Prostate gland (tissue), 2 donors: ENCODE measurements at regions not wholly inside any gene's neighbourhood (a gene's known extent, or its start where the extent isn't known, plus 50 kb on each side); places are given as distances from the start of the nearest gene placed in this dataset.
"Not testable (repeated sequence)": the region's sequence is repeated elsewhere in the genome, so short reads cannot be mapped to it uniquely, and the experiment has no call there.

Experiments used
- DNase-seq: peaks from one replicate; pipeline ENCODE4 v3.0.0-alpha.2; 2019; ENCODE audit warnings: low spot score
- H3K27ac ChIP-seq, 2 donors: fragments of 200-600 bp; sonication (generic); 2 replicates each; pipeline ENCODE4 v1.5.1; 2017 to 2019
- H3K27me3 ChIP-seq: fragments of 200-600 bp; sonication (generic); replicated peaks from 2 replicates; pipeline ENCODE4 v1.5.1; 2019; ENCODE audit not compliant: insufficient read depth
- H3K36me3 ChIP-seq, 2 donors: fragments of 200-600 bp; sonication (generic); 1 replicate in 1 of 2; 2 replicates in 1 of 2; pipeline versions ENCODE4 v1.5.1 to v1.8.1; 2017 to 2019
- H3K4me1 ChIP-seq: fragments of 200-600 bp; sonication (generic); replicated peaks from 2 replicates; pipeline ENCODE4 v1.5.1; 2019
- H3K4me3 ChIP-seq, 2 donors: fragments of 200-600 bp; sonication (generic); 2 replicates each; pipeline ENCODE4 v1.5.1; 2017 to 2019
- H3K9me3 ChIP-seq: fragments of 200-600 bp; sonication (generic); 2 replicates; pipeline ENCODE4 v1.5.1; 2017
- CTCF ChIP-seq, 4 experiments: fragments of 200-600 bp in 2 of 4; fragments of 450-650 bp in 2 of 4; sonication (generic) in 2 of 4; IDR thresholded peaks; 1 replicate in 3 of 4; 2 replicates in 1 of 4; pipeline ENCODE4 v1.5.1; 2016 to 2019; ENCODE audit warnings: antibody characterized with exemption in 4 of 4, mild to moderate bottlenecking in 2 of 4, moderate library complexity in 2 of 4
- POLR2A ChIP-seq: fragments of 450-650 bp; IDR thresholded peaks from one replicate; pipeline ENCODE4 v1.6.1; 2016; ENCODE audit warnings: antibody characterized with exemption, mild to moderate bottlenecking
- POLR2AphosphoS5 ChIP-seq: sonication (generic); formaldehyde crosslinking; IDR thresholded peaks from one replicate; pipeline ENCODE4 v1.6.1; 2017; ENCODE audit warnings: antibody characterized with exemption
- WGBS: methylation state at CpG from one replicate; pipeline ENCODE4 v1.1.5; 2018; 5-methylcytosine and 5-hydroxymethylcytosine counted together
- intact Hi-C: fragments of 100-400 bp; cut with DNase I; formaldehyde crosslinking; loops from one replicate; pipeline ENCODE4 v1.14.2; 2022

- no peak overlapping the region for H3K27ac ChIP-seq
- no peaks in the 10 kb centered on the region for H3K9me3 ChIP-seq
- no peaks in the 10 kb centered on the region for H3K27me3 ChIP-seq
- DNase-seq: peak; percentile 54
- 32% methylated on average over 47 of the region's 47 CpGs for WGBS
- intact Hi-C loops: no loop called here
- TF ChIP-seq POLR2AphosphoS5 (peak; percentile 72), CTCF (IDR thresholded peaks at IDR 0.05) (no peak)
- no peaks in the 10 kb centered on the region for H3K36me3 ChIP-seq
- H3K4me3 ChIP-seq: peak overlapping the region; percentile 22
- H3K4me1 ChIP-seq: no peaks in the 10 kb centered on the region
Observed at GRCh38 chr15:24772686-24773373, 97.3 kb downstream of the NPAP1 start.

DNA sequence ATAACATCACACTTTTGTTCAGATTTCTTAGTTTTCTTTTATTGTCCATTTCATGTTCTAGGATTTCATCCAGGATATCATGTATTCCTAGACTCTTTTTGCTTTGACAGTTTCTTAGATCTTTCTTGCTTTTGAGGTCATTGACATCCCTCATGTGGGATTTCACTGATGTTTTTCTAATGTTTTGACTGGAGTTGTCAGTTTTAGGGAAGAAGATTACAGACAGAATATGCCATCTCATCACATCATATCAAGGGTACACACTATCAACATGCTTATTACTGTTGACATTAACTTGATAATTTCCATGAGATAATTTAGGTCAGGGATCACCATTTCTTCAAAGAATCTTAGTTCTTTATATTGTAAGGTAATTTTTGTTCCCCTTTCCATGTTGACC, 101.7 kb downstream of the NPAP1 start:
- no peaks in the 10 kb centered on the region for H3K9me3 ChIP-seq
- H3K36me3 ChIP-seq: no peaks in the 10 kb centered on the region
- H3K27ac ChIP-seq: no peak overlapping the region
- no peak overlapping the region for H3K4me3 ChIP-seq
- DNase-seq: no peak
- no peaks in the 10 kb centered on the region for H3K4me1 ChIP-seq
- no peak for TF ChIP-seq CTCF (IDR thresholded peaks at IDR 0.05)
- TF ChIP-seq POLR2AphosphoS5: no peak
- TF ChIP-seq POLR2A: no peak
- no peaks in the 10 kb centered on the region for H3K27me3 ChIP-seq
- intact Hi-C loops: no loop called here

GRCh38 chr15:24784506-24784905, 108.9 kb downstream of the NPAP1 start:
- Histone ChIP-seq H3K4me3 (no peak overlapping the region), H3K36me3 (no peaks in the 10 kb centered on the region), H3K9me3 (no peaks in the 10 kb centered on the region), H3K27me3 (no peaks in the 10 kb centered on the region), H3K4me1 (no peaks in the 10 kb centered on the region), H3K27ac (no peak overlapping the region)
- TF ChIP-seq POLR2AphosphoS5: no peak
- intact Hi-C loops: no loop called here
- no peak for DNase-seq
- 55% methylated on average over 4 of the region's 4 CpGs for WGBS

DNA sequence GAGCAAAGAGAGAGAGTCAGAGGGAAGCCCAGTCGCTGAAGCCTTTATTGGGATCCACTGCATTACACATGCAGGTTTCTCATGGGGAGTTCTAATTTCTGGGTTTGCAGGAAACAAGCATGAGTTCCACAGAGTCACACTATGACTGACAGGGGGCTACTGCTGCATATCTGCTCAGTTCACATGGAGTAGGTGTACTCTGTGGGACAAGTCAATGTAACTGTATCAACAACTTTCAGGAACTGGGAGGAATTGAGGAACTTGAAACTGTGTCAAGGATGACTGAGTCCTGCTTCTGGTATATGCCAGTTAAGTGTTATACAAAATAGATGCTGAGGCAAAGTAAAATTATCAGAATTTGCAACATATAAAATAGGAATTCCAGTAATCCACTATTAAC, 110.8 kb downstream of the NPAP1 start:
- intact Hi-C loops: no loop called here
- Histone ChIP-seq H3K9me3 (no peaks in the 10 kb centered on the region), H3K4me3 (no peak overlapping the region), H3K27ac (no peak overlapping the region), H3K4me1 (no peaks in the 10 kb centered on the region), H3K36me3 (no peaks in the 10 kb centered on the region), H3K27me3 (no peaks in the 10 kb centered on the region)
- no peak for DNase-seq
- WGBS: 54% methylated on average over 1 of the region's 1 CpG
- TF ChIP-seq POLR2A (no peak), CTCF (IDR thresholded peaks at IDR 0.05) (no peak), POLR2AphosphoS5 (no peak)

DNA sequence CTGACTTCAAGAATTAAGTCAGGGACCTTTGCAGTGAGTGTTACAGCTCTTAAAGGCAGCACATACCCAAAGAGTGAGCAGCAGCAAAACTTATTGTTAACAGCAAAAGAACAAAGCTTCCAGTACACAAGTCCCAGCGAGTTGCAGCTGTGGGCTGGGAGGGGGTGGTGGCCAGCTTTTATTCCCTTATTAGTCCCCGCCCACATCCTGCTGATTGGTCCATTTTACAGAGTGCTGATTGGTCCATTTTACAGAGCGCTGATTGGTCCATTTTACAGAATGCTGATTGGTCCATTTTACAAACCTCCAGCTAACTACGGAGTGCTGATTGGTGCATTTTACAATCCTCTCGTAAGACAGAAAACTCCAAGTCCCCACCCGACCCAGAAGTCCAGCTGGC, 127.0 kb downstream of the NPAP1 start:
- intact Hi-C loops, H3K27ac ChIP-seq, H3K27me3 ChIP-seq, H3K9me3 ChIP-seq, H3K4me1 ChIP-seq, H3K4me3 ChIP-seq, H3K36me3 ChIP-seq, DNase-seq: not testable (repeated sequence)
- 68% methylated on average over 6 of the region's 6 CpGs for WGBS

DNA sequence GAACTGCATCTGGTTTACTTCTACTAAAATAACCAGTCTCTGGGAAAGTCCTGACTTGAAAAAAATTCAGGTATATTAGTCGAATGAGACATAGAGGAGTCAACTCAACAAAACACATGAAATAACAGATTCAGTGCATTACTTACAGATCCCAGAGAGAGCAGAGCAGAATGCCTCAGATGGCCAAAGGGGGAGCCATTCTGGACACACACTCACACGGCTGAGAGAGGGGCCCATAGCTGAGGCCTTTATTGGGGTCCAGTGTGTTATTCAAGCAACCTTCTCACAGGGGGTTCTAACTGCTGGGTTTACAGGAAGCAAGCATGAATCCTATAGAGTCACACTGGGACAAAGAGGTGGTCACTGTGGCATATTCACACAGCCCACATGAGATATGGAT, 135.1 kb upstream of the SNRPN start:
- no peak overlapping the region for H3K27ac ChIP-seq
- no peaks in the 10 kb centered on the region for H3K9me3 ChIP-seq
- no peak for DNase-seq
- TF ChIP-seq POLR2A (no peak), CTCF (IDR thresholded peaks at IDR 0.05) (no peak), POLR2AphosphoS5 (no peak)
- no peak overlapping the region for H3K4me3 ChIP-seq
- H3K36me3 ChIP-seq: no peaks in the 10 kb centered on the region
- no peaks in the 10 kb centered on the region for H3K27me3 ChIP-seq
- intact Hi-C loops: no loop called here
- no peaks in the 10 kb centered on the region for H3K4me1 ChIP-seq
- 91% methylated on average over 2 of the region's 2 CpGs for WGBS
